ENCODE measurements at regions not wholly inside any gene's neighbourhood (a gene's known extent, or its start where the extent isn't known, plus 50 kb on each side); places are given as distances from the start of the nearest gene placed in this dataset.
"Not testable (repeated sequence)": the region's sequence is repeated elsewhere in the genome, so short reads cannot be mapped to it uniquely, and the experiment has no call there.

GRCh38 chr1:38153778-38154470 is 107.3 kb upstream of the POU3F1 start:
- Histone ChIP-seq H3K4me3 (ENCODE audit: low read depth in 1 of 2, low read length in 2 of 2) (no peak overlapping the region), H3K4me1 (ENCODE audit: control insufficient read depth in 1 of 2, insufficient read depth in 2 of 2, low read length in 2 of 2) (no peaks in the 10 kb centered on the region), H3K9me3 (ENCODE audit: control insufficient read depth in 1 of 2, low read length in 2 of 2) (peaks cover 0 to 6% of the 10 kb centered on the region in 2 donors), H3K9ac (ENCODE audit: low read depth in 1 of 2, low read length in 2 of 2) (no peak overlapping the region), H3K27me3 (ENCODE audit: control insufficient read depth in 1 of 2, insufficient read depth in 2 of 2, low read length in 2 of 2) (peaks cover 0 to 17% of the 10 kb centered on the region in 2 donors), H3K27ac (ENCODE audit: low read depth, low read length) (no peak overlapping the region), H3K36me3 (ENCODE audit: control insufficient read depth in 1 of 2, insufficient read depth in 2 of 2, low read length in 2 of 2) (no peaks in the 10 kb centered on the region)

- Histone ChIP-seq H3K9me3 (ENCODE audit: control insufficient read depth in 1 of 2, low read length in 2 of 2) (peaks cover 0 to 6% of the 10 kb centered on the region in 2 donors), H3K27me3 (ENCODE audit: control insufficient read depth in 1 of 2, insufficient read depth in 2 of 2, low read length in 2 of 2) (peaks cover 0 to 14% of the 10 kb centered on the region in 2 donors), H3K36me3 (ENCODE audit: control insufficient read depth in 1 of 2, insufficient read depth in 2 of 2, low read length in 2 of 2) (no peaks in the 10 kb centered on the region), H3K9ac (ENCODE audit: low read depth in 1 of 2, low read length in 2 of 2) (no peak overlapping the region), H3K4me1 (ENCODE audit: control insufficient read depth in 1 of 2, insufficient read depth in 2 of 2, low read length in 2 of 2) (no peaks in the 10 kb centered on the region), H3K4me3 (ENCODE audit: low read depth in 1 of 2, low read length in 2 of 2) (no peak overlapping the region), H3K27ac (ENCODE audit: low read depth, low read length) (no peak overlapping the region)
Measured at GRCh38 chr1:38153066-38153777, 106.6 kb upstream of the POU3F1 start.

GRCh38 chr1:38152351-38153065 is 105.9 kb upstream of the POU3F1 start:
- peaks cover 0 to 6% of the 10 kb centered on the region in 2 donors for H3K9me3 ChIP-seq (ENCODE audit: control insufficient read depth in 1 of 2, low read length in 2 of 2)
- H3K9ac ChIP-seq (ENCODE audit: low read depth in 1 of 2, low read length in 2 of 2) = no peak overlapping the region
- peaks cover 0 to 14% of the 10 kb centered on the region in 2 donors for H3K27me3 ChIP-seq (ENCODE audit: control insufficient read depth in 1 of 2, insufficient read depth in 2 of 2, low read length in 2 of 2)
- H3K4me1 ChIP-seq (ENCODE audit: control insufficient read depth in 1 of 2, insufficient read depth in 2 of 2, low read length in 2 of 2) = no peaks in the 10 kb centered on the region
- no peak overlapping the region for H3K27ac ChIP-seq (ENCODE audit: low read depth, low read length)
- no peak overlapping the region for H3K4me3 ChIP-seq (ENCODE audit: low read depth in 1 of 2, low read length in 2 of 2)
- no peaks in the 10 kb centered on the region for H3K36me3 ChIP-seq (ENCODE audit: control insufficient read depth in 1 of 2, insufficient read depth in 2 of 2, low read length in 2 of 2)

- peaks cover 0 to 6% of the 10 kb centered on the region in 2 donors for H3K9me3 ChIP-seq (ENCODE audit: control insufficient read depth in 1 of 2, low read length in 2 of 2)
- H3K27me3 ChIP-seq (ENCODE audit: control insufficient read depth in 1 of 2, insufficient read depth in 2 of 2, low read length in 2 of 2) = peaks cover 0 to 7% of the 10 kb centered on the region in 2 donors
- H3K27ac ChIP-seq (ENCODE audit: low read depth, low read length) = no peak overlapping the region
- no peaks in the 10 kb centered on the region for H3K4me1 ChIP-seq (ENCODE audit: control insufficient read depth in 1 of 2, insufficient read depth in 2 of 2, low read length in 2 of 2)
- H3K4me3 ChIP-seq (ENCODE audit: low read depth in 1 of 2, low read length in 2 of 2) = no peak overlapping the region
- no peak overlapping the region for H3K9ac ChIP-seq (ENCODE audit: low read depth in 1 of 2, low read length in 2 of 2)
- no peaks in the 10 kb centered on the region for H3K36me3 ChIP-seq (ENCODE audit: control insufficient read depth in 1 of 2, insufficient read depth in 2 of 2, low read length in 2 of 2)
Measured at GRCh38 chr1:38151399-38151798, 104.8 kb upstream of the POU3F1 start.

GRCh38 chr1:38146079-38146478 is 99.5 kb upstream of the POU3F1 start:
- H3K27me3 ChIP-seq (ENCODE audit: control insufficient read depth in 1 of 2, insufficient read depth in 2 of 2, low read length in 2 of 2) = peaks cover 2 to 12% of the 10 kb centered on the region in 2 donors
- not testable (repeated sequence) for H3K9ac ChIP-seq (ENCODE audit: low read depth in 1 of 2, low read length in 2 of 2); H3K4me3 ChIP-seq (ENCODE audit: low read depth in 1 of 2, low read length in 2 of 2); H3K36me3 ChIP-seq (ENCODE audit: control insufficient read depth in 1 of 2, insufficient read depth in 2 of 2, low read length in 2 of 2); H3K4me1 ChIP-seq (ENCODE audit: control insufficient read depth in 1 of 2, insufficient read depth in 2 of 2, low read length in 2 of 2); H3K27ac ChIP-seq (ENCODE audit: low read depth, low read length); H3K9me3 ChIP-seq (ENCODE audit: control insufficient read depth in 1 of 2, low read length in 2 of 2)

GRCh38 chr1:38142606-38143005 is 96.0 kb upstream of the POU3F1 start:
- Histone ChIP-seq H3K9ac (ENCODE audit: low read depth in 1 of 2, low read length in 2 of 2) (no peak overlapping the region), H3K4me3 (ENCODE audit: low read depth in 1 of 2, low read length in 2 of 2) (no peak overlapping the region), H3K36me3 (ENCODE audit: control insufficient read depth in 1 of 2, insufficient read depth in 2 of 2, low read length in 2 of 2) (no peaks in the 10 kb centered on the region), H3K9me3 (ENCODE audit: control insufficient read depth in 1 of 2, low read length in 2 of 2) (no peaks in the 10 kb centered on the region), H3K27ac (ENCODE audit: low read depth, low read length) (no peak overlapping the region), H3K27me3 (ENCODE audit: control insufficient read depth in 1 of 2, insufficient read depth in 2 of 2, low read length in 2 of 2) (peaks cover 14 to 26% of the 10 kb centered on the region in 2 donors), H3K4me1 (ENCODE audit: control insufficient read depth in 1 of 2, insufficient read depth in 2 of 2, low read length in 2 of 2) (peaks cover 0 to 4% of the 10 kb centered on the region in 2 donors)

GRCh38 chr1:38141483-38141882 is 94.9 kb upstream of the POU3F1 start:
- Histone ChIP-seq H3K4me1 (ENCODE audit: control insufficient read depth in 1 of 2, insufficient read depth in 2 of 2, low read length in 2 of 2) (peaks cover 0 to 4% of the 10 kb centered on the region in 2 donors), H3K9ac (ENCODE audit: low read depth in 1 of 2, low read length in 2 of 2) (no peak overlapping the region), H3K4me3 (ENCODE audit: low read depth in 1 of 2, low read length in 2 of 2) (no peak overlapping the region), H3K27me3 (ENCODE audit: control insufficient read depth in 1 of 2, insufficient read depth in 2 of 2, low read length in 2 of 2) (peaks cover 25 to 37% of the 10 kb centered on the region in 2 donors), H3K36me3 (ENCODE audit: control insufficient read depth in 1 of 2, insufficient read depth in 2 of 2, low read length in 2 of 2) (no peaks in the 10 kb centered on the region), H3K27ac (ENCODE audit: low read depth, low read length) (no peak overlapping the region), H3K9me3 (ENCODE audit: control insufficient read depth in 1 of 2, low read length in 2 of 2) (no peaks in the 10 kb centered on the region)

GRCh38 chr1:38139738-38140487 is 93.3 kb upstream of the POU3F1 start:
- Histone ChIP-seq H3K9me3 (ENCODE audit: control insufficient read depth in 1 of 2, low read length in 2 of 2) (no peaks in the 10 kb centered on the region), H3K4me1 (ENCODE audit: control insufficient read depth in 1 of 2, insufficient read depth in 2 of 2, low read length in 2 of 2) (peaks cover 0 to 4% of the 10 kb centered on the region in 2 donors), H3K9ac (ENCODE audit: low read depth in 1 of 2, low read length in 2 of 2) (no peak overlapping the region), H3K27me3 (ENCODE audit: control insufficient read depth in 1 of 2, insufficient read depth in 2 of 2, low read length in 2 of 2) (peaks cover 39 to 52% of the 10 kb centered on the region in 2 donors), H3K36me3 (ENCODE audit: control insufficient read depth in 1 of 2, insufficient read depth in 2 of 2, low read length in 2 of 2) (no peaks in the 10 kb centered on the region), H3K27ac (ENCODE audit: low read depth, low read length) (no peak overlapping the region), H3K4me3 (ENCODE audit: low read depth in 1 of 2, low read length in 2 of 2) (no peak overlapping the region)

- no peaks in the 10 kb centered on the region for H3K9me3 ChIP-seq (ENCODE audit: control insufficient read depth in 1 of 2, low read length in 2 of 2)
- H3K27me3 ChIP-seq (ENCODE audit: control insufficient read depth in 1 of 2, insufficient read depth in 2 of 2, low read length in 2 of 2) = peaks cover 49 to 59% of the 10 kb centered on the region in 2 donors
- no peaks in the 10 kb centered on the region for H3K36me3 ChIP-seq (ENCODE audit: control insufficient read depth in 1 of 2, insufficient read depth in 2 of 2, low read length in 2 of 2)
- peaks cover 0 to 4% of the 10 kb centered on the region in 2 donors for H3K4me1 ChIP-seq (ENCODE audit: control insufficient read depth in 1 of 2, insufficient read depth in 2 of 2, low read length in 2 of 2)
- H3K4me3 ChIP-seq (ENCODE audit: low read depth in 1 of 2, low read length in 2 of 2) = no peak overlapping the region
- no peak overlapping the region for H3K9ac ChIP-seq (ENCODE audit: low read depth in 1 of 2, low read length in 2 of 2)
- H3K27ac ChIP-seq (ENCODE audit: low read depth, low read length) = no peak overlapping the region
Measured at GRCh38 chr1:38138498-38139233, 92.1 kb upstream of the POU3F1 start.
